HL-60 (cell line): ENCODE measurements at regions not wholly inside any gene's neighbourhood (a gene's known extent, or its start where the extent isn't known, plus 50 kb on each side); places are given as distances from the start of the nearest gene placed in this dataset.

Experiments used
- CTCF ChIP-seq: IDR thresholded peaks from one replicate; pipeline ENCODE4 v1.5.1; 2011; ENCODE audit warnings: low read length, control low read depth, inconsistent platforms; ENCODE audit not compliant: insufficient read depth
- GABPA ChIP-seq: IDR thresholded peaks from 2 replicates; pipeline ENCODE4 v1.6.1; 2012; ENCODE audit warnings: low read depth
- POLR2AphosphoS5 ChIP-seq: IDR thresholded peaks from 2 replicates; pipeline ENCODE4 v1.6.1; 2012; ENCODE audit warnings: low read depth
- REST ChIP-seq: IDR thresholded peaks from 2 replicates; pipeline ENCODE4 v1.6.1; 2012; ENCODE audit warnings: low read depth; ENCODE audit not compliant: insufficient replicate concordance
- SPI1 ChIP-seq: IDR thresholded peaks from 2 replicates; pipeline ENCODE4 v1.6.1; 2012; ENCODE audit warnings: low read depth, mild to moderate bottlenecking, borderline replicate concordance

GRCh38 chr9:8179381-8180053, 379.9 kb upstream of the DMAC1 start:
- TF ChIP-seq CTCF = no peak
- TF ChIP-seq REST = no peak
- no peak for TF ChIP-seq POLR2AphosphoS5
- TF ChIP-seq GABPA = no peak
- TF ChIP-seq SPI1 = no peak
